Left hindlimb (tissue), 1 donor: ENCODE measurements at regions not wholly inside any gene's neighbourhood (a gene's known extent, or its start where the extent isn't known, plus 50 kb on each side); places are given as distances from the start of the nearest gene placed in this dataset.
"Not testable (repeated sequence)": the region's sequence is repeated elsewhere in the genome, so short reads cannot be mapped to it uniquely, and the experiment has no call there.

Experiments used
- DNase-seq: peaks from one replicate; pipeline ENCODE4 v3.0.0-alpha.2; 2018

- no peak for DNase-seq
These were observed 51.2 kb upstream of the PRR23C start for GRCh38 chr3:139095803-139096466.

GRCh38 chr3:139096670-139097069 lies 52.0 kb upstream of the PRR23C start:
- DNase-seq, result no peak

DNA sequence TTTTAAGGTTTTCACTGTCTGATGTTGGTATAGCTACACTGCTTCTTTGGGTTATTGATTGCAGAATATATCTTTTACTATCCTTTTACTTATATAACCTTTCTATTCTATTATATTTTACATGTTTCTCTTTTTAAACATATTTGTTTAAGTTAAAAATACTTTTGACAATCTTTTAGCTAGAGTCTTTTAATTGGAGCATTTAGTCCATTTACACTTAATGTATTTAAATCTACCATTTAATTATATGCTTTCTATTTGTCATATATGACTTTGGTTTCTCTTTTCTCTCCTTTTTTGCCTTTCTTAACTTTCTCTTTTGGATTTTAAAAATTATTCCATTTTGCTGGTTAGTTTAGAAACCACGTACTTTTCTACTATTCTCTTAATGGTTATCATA lies 53.7 kb upstream of the PRR23C start:
- DNase-seq, result no peak

DNA sequence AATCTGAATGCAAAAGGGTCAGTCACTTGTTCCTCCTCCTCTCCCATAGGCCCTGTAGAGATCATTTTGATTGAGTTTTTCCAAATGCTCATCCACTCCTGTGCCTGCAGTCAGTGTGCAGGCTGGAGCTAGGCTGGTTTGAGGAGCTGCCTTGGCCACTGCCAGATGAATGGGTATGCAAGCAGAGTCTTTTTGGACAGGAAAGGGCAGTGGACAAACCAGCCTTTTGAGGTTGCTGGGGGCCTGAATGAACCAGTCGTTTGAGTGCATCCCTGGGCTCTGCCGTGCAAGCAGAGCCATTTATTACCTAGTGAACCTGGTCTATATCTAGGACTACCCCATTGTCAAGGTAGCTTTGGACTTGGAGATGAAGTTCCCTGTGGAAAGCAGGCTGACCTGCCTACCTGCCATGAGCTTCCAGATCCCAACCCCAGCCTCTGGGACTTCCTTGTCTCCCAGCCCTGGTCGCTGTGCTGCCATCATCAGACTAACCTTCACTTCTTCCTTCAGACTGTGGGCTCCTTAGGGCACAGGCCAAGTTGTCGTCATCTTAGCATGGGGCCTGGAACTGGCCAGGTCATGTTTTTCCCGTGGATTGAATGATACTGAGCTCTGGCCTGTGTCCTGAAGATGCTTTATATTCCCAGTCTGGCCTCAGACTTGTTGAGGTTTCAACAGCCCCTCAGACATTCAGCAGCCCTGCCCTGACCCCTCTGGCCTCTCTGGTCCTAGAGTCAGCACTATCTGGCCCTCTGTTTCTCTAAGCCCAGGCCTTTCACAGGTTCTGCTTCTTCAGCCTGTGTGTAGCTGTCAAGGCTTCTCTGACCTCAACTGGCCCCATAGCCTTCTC lies 55.5 kb upstream of the PRR23C start:
- DNase-seq, result no peak

DNA sequence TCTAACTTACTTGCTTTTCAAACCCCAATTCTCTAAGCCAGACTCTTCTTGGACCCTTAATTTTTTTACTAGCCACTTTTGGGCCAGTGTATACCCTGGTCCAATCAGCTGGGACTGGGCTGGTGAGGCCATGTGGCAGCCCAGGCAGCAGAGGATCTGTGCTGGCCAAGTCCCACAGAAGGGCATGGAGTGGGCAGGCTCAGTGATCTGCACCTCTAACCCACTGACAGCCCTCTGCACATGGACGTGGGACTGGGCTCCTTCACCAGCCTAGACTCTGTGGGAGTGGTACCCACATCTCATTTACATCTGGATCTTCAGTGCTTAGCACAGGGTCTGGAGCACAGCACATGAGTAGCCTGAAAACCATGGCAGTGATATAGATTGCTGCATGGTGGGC lies 56.1 kb upstream of the PRR23C start:
- no peak for DNase-seq

DNA sequence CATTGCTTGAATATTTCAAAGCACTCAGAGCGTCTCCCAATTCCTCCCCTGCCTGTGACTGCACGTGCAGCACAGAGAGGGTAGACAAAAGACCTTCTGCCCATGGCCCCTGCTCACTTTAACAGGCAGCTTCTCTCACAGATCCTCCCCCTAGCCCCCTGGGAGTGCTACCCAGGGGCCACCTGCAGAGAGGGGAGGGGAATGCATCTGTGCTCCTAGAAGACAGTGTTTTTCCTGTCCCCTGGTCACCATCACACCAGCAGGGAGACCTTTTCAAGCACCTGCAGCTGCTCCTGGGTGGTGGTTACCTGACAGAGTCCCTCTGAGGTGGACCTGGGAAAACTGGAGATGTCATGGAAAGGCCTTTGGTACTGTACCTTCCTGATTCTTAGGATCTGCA lies 56.7 kb upstream of the PRR23C start:
- DNase-seq, result no peak

DNA sequence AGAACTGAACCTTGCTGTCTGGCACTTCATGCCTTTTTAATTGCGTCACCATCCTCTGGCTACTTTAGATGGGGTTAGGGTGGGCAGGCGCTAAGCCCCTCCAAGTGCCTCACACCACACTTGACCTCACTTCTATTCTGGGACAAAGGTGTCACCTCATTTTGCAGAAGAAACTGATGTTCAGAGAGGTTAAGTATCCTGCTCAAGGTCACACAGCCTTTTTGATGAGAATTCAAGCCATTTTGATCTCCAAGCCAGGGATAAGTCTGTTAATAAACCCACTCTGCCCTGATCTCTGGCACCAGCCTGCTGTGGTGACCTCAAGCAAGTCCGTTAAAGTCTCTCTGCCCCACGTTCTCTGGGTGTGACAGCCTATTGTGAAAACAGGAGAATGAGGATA lies 58.8 kb upstream of the PRR23C start:
- no peak for DNase-seq

GRCh38 chr3:139104062-139104461 lies 59.4 kb upstream of the PRR23C start:
- DNase-seq, result no peak

DNA sequence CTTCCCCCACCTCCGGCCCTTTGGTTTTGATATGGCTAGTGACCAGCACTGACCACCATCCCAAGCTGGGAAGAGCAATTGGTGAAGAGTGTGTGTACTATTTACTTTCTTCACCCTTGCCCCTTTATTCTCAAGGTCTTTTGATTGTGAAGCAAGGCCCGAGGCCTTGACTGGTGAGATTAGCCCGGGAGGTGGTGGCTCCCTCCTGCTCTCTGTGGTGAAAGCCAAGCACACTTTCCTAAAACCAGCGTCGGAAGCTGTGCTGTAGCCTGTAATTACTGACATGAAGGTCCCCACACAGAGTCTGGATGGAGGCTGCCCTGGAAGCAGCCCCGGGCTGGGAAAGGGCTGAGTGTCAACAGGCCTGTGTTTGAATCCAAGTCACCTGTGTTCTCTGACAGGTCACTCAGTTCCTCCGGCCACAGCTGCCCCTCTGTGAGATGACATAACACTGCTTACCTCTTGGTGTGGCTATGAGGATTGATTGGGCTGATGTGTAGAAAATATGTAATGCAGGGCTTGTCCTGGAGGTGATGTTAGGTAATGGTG lies 60.5 kb upstream of the PRR23C start:
- DNase-seq, result no peak

- no peak for DNase-seq
These were observed 61.6 kb upstream of the PRR23C start for GRCh38 chr3:139106013-139106932.

DNA sequence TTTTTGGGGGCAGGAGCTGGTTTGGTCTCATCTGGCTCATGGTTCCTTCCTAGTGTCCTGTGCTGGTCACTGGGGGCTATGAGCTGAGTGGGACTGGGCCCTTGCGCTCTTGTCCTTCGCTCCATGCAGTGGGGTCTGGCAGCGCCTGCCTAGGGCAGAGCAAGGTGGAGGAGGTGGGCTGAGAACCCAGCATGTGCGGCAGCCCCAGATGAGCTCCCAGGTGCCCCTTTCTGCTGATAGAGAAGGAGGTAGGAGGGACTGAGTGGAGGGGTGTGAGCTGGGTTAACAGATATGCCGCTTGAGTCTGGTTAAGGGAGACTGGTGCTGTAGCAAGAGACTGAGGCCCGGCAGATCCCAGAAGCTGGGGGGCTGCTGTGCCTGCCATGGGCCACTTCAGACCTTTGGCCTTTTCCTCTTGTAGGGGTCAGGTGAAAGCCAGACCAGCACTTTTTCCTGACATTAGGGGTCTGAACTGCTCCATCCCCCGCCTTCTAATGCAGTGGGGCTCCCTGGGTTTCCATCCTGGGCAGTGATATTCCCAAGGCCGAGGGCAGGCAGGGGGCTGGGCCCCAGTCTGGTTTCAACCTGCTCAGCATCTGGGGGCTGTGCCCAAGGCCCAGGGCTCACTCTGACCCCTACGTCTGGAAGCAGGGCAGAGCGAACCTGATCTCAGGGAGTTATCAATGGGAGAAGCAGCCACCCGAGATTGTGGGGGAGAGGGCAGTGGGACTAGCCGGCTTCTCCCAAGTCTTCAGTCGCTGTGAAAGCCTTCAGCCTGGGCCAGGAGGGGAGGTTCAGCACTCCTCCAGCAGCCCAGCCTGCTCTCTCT lies 62.9 kb upstream of the PRR23C start:
- no peak for DNase-seq

- no peak for DNase-seq
These were observed 63.7 kb upstream of the PRR23C start for GRCh38 chr3:139108253-139108969.

GRCh38 chr3:139109271-139109670 lies 64.6 kb upstream of the PRR23C start:
- DNase-seq, result no peak

- no peak for DNase-seq
These were observed 65.6 kb upstream of the PRR23C start for GRCh38 chr3:139110072-139110830.

DNA sequence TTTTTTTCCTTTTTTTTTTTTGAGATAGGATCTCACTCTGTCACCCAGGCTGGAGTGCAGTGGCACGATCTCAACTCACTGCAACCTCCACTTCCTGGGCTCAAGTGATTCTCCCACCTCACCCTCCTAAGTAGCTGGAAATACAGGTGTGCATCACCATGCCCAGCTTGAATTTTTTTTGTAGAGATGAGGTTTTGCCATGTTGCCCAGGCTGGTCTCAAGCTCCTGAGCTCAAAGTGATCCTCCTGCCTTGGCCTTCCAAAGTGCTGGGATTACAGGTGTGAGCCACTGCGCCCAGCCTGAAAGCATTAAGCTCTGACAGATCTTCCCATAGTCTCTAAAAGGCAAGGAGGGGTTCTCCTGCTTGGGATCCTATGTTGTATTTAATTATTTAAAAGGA lies 66.2 kb upstream of the PRR23C start:
- DNase-seq, result not testable (repeated sequence)

DNA sequence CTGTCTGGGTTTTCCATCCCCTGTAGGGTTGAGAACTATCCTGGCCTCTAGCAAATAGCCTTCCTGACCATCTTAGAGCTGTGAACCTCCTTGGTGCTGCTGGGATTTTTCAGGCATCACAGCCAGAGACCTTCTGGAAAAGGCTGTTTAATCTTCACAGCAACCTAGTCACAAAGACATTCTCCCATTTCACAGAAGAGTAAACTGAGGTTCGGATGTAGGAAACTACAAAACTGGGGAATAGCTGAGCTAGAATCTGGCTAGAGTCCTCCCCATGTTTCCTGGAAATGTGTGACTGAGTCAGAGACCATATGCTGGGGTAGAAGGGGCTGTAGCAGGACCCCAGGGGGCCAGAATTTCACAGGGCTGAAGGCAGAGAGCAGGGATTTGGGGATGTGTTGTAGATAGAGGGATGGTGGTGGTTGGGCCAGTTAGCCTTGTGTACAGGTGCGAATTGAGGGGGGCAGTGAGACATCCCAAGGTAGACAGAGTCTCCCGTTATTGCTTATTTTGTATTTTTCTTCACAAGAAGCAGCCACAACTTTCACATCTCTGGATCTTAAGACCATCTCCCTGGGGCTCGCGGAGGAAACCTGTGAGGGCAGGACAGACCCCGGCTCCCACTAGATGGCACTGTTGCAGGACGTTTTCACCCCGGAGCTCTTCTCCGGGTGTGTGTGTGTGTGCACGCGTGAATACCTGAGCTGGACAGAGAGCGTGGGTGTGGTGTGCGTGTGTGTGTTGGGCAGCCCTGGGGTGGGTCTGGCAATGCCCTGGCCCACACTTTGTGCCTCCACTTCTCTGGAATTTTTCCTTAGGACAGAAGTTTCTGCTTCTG lies 66.9 kb upstream of the PRR23C start:
- peak; percentile 54 for DNase-seq

- no peak for DNase-seq
These were observed 67.5 kb upstream of the PRR23C start for GRCh38 chr3:139112230-139112558.

DNA sequence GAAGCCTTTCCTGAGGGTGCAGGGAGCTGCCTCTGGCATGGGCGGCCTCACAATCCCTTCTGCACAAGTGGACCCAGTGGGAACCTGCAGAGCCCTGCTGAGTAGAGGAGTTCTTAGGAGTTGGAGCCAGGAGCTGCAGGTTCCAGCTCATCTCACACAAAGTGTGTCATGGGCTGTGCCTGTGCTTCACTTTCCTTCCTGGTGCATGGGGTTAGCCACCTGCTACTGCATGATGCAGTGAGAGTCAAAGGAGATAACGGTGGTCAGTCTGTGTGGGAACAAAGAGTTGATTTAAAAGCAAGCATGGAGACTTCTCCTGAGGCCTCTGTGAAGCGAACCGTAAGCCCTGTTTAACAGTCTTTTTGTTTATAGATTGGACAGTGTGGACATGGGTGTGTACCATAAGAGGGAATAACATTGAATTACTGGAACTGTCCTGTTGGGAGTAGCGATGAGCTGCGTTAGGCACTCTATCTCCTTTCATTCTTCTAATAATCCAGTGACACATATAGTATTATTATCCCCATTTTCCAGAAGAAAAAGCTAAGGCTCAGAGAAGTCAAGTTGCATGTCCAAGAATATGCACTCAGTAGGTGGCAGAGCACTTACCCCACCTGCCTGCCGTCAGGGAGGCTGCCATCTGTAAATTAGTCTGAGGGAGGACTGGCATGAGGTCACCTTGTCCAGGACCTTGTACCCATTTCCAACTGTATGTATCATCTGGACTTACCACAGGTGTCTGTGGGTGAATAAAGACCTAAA lies 68.7 kb upstream of the PRR23C start:
- no peak for DNase-seq

DNA sequence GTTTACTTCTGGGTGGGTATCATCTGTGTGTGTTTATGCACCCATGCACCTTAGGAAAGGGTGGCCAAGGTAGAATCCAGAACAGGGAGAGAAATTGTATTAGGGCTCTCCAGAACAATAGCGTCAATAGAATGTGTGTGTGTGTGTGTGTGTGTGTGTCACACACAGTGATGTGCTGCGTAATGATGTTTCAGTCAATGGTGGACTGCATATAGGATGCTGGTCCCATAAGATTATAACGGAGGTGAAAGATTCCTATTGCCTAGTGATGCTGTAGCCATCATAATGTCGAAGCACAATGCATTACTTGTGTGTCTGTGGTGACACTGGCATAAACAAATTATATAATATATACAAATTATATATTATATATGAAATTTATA lies 69.3 kb upstream of the PRR23C start:
- DNase-seq, result no peak
